Keratinocyte (primary cell): ENCODE measurements at regions not wholly inside any gene's neighbourhood (a gene's known extent, or its start where the extent isn't known, plus 50 kb on each side); places are given as distances from the start of the nearest gene placed in this dataset.

ENCODE experiments used
- DNase-seq: peaks from one replicate; pipeline ENCODE4 v3.0.0-alpha.2; 2011; ENCODE audit warnings: low read depth, missing footprints, low spot score
- FAIRE-seq: peaks from 2 replicates; lab custom pipeline; 2011; peaks lifted over from hg19 to GRCh38; lab: Jason Lieb, UNC
- H2AFZ ChIP-seq: 2 replicates; pipeline ENCODE4 v1.6.0; 2012; ENCODE audit warnings: low read length, control low read depth, inconsistent platforms; ENCODE audit not compliant: control insufficient read depth
- H3K27ac ChIP-seq: 2 replicates; pipeline ENCODE4 v1.5.1; 2011; ENCODE audit warnings: low read length; ENCODE audit not compliant: control insufficient read depth, insufficient read depth
- H3K27me3 ChIP-seq: 3 replicates; pipeline ENCODE4 v1.6.0; 2011; ENCODE audit warnings: low read length; ENCODE audit not compliant: control insufficient read depth, insufficient read depth; ENCODE audit errors: extremely low read depth
- H3K36me3 ChIP-seq, 2 experiments: 2 replicates in 1 of 2; 3 replicates in 1 of 2; pipeline ENCODE4 v1.5.1; 2011; ENCODE audit warnings: low read length in 2 of 2, mild to moderate bottlenecking in 1 of 2; ENCODE audit not compliant: control insufficient read depth in 2 of 2, insufficient read depth in 2 of 2; ENCODE audit errors: extremely low read depth in 1 of 2
- H3K4me1 ChIP-seq: 3 replicates; pipeline ENCODE4 v1.5.1; 2011; ENCODE audit warnings: low read length; ENCODE audit not compliant: control insufficient read depth, insufficient read depth; ENCODE audit errors: extremely low read depth
- H3K4me2 ChIP-seq: 3 replicates; pipeline ENCODE4 v1.6.0; 2011; ENCODE audit warnings: low read depth, low read length; ENCODE audit not compliant: control insufficient read depth, insufficient read depth; ENCODE audit errors: extremely low read depth
- H3K4me3 ChIP-seq, 3 experiments: fragments of 200-600 bp in 1 of 3; sonication (generic) in 1 of 3; 2 replicates in 2 of 3; 3 replicates in 1 of 3; pipeline ENCODE4 v1.5.1; 2011 to 2016; ENCODE audit warnings: low read length in 3 of 3, mild to moderate bottlenecking in 3 of 3, control low read depth in 2 of 3, inconsistent platforms in 1 of 3, low read depth in 1 of 3, mixed read lengths in 1 of 3, mixed run types in 1 of 3, moderate library complexity in 1 of 3; ENCODE audit not compliant: control insufficient read depth in 2 of 3, insufficient read depth in 2 of 3; ENCODE audit errors: extremely low read depth in 1 of 3
- H3K79me2 ChIP-seq: 2 replicates; pipeline ENCODE4 v1.6.0; 2012; ENCODE audit warnings: low read length; ENCODE audit not compliant: control insufficient read depth, insufficient read depth
- H3K9ac ChIP-seq: 3 replicates; pipeline ENCODE4 v1.6.0; 2011; ENCODE audit warnings: low read length; ENCODE audit not compliant: control insufficient read depth, insufficient read depth; ENCODE audit errors: extremely low read depth
- H3K9me1 ChIP-seq: 3 replicates; pipeline ENCODE4 v1.6.0; 2011; ENCODE audit warnings: low read length; ENCODE audit not compliant: control insufficient read depth, insufficient read depth; ENCODE audit errors: extremely low read depth
- H3K9me3 ChIP-seq: 2 replicates; pipeline ENCODE4 v1.5.1; 2012; ENCODE audit warnings: low read depth, low read length; ENCODE audit not compliant: control insufficient read depth
- H4K20me1 ChIP-seq: 3 replicates; pipeline ENCODE4 v1.6.0; 2011; ENCODE audit warnings: low read length; ENCODE audit not compliant: control insufficient read depth, insufficient read depth; ENCODE audit errors: extremely low read depth
- CTCF ChIP-seq, 3 experiments: IDR thresholded peaks in 1 of 3; conservative IDR thresholded peaks in 1 of 3; optimal IDR thresholded peaks in 1 of 3; 2 replicates in 2 of 3; 3 replicates in 1 of 3; pipeline versions ENCODE3 to v1.5.1; 2011; ENCODE audit warnings: low read length in 3 of 3, mild to moderate bottlenecking in 3 of 3, moderate library complexity in 2 of 3, control low read depth in 1 of 3, inconsistent platforms in 1 of 3; ENCODE audit not compliant: insufficient read depth in 2 of 3; ENCODE audit errors: extremely low read depth in 1 of 3
- EZH2 ChIP-seq: IDR thresholded peaks from one replicate; pipeline ENCODE4 v1.6.1; 2012; ENCODE audit warnings: inconsistent platforms, mild to moderate bottlenecking, low read length, moderate library complexity
- dilution Hi-C: fragments of 300-500 bp; cut with MboI; formaldehyde crosslinking; loops from one replicate; pipeline ENCODE4 v1.7.0; 2020; ENCODE audit warnings: low sequenced_read_pairs; ENCODE audit not compliant: extremely low pct_ligation_motif_present

- Histone ChIP-seq H3K9me3 (no peaks in the 10 kb centered on the region), H3K4me2 (no peak overlapping the region), H3K36me3 (no peaks in the 10 kb centered on the region), H3K79me2 (no peaks in the 10 kb centered on the region), H3K27ac (no peak overlapping the region), H3K9me1 (no peaks in the 10 kb centered on the region), H3K4me3 (no peak overlapping the region), H2AFZ (no peak overlapping the region), H3K9ac (no peak overlapping the region), H4K20me1 (no peaks in the 10 kb centered on the region), H3K27me3 (no peaks in the 10 kb centered on the region), H3K4me1 (no peaks in the 10 kb centered on the region)
- no peak for FAIRE-seq
- TF ChIP-seq CTCF (optimal IDR thresholded peaks at IDR 0.05 in 1 of 3, IDR thresholded peaks at IDR 0.05 in 1 of 3, conservative IDR thresholded peaks at IDR 0.05 in 1 of 3; ENCODE audit: extremely low read depth in 1 of 3, insufficient read depth in 2 of 3, low read length in 3 of 3) (no peak), EZH2 (no peak)
- dilution Hi-C loops: no loop called here
- no peak for DNase-seq
Observed at GRCh38 chr14:43528321-43528720, 978.8 kb downstream of the FSCB start.

GRCh38 chr14:43525658-43526057, 981.4 kb downstream of the FSCB start:
- Histone ChIP-seq H3K27me3 (no peaks in the 10 kb centered on the region), H3K9me1 (no peaks in the 10 kb centered on the region), H3K9me3 (no peaks in the 10 kb centered on the region), H3K9ac (no peak overlapping the region), H4K20me1 (no peaks in the 10 kb centered on the region), H2AFZ (no peak overlapping the region), H3K79me2 (no peaks in the 10 kb centered on the region), H3K36me3 (no peaks in the 10 kb centered on the region), H3K4me3 (no peak overlapping the region), H3K27ac (no peak overlapping the region), H3K4me1 (no peaks in the 10 kb centered on the region), H3K4me2 (no peak overlapping the region)
- dilution Hi-C loops: no loop called here
- FAIRE-seq (no peak), DNase-seq (no peak)
- no peak for TF ChIP-seq CTCF (optimal IDR thresholded peaks at IDR 0.05 in 1 of 3, IDR thresholded peaks at IDR 0.05 in 1 of 3, conservative IDR thresholded peaks at IDR 0.05 in 1 of 3; ENCODE audit: extremely low read depth in 1 of 3, insufficient read depth in 2 of 3, low read length in 3 of 3)
- no peak for TF ChIP-seq EZH2
